ENCODE measurements at regions not wholly inside any gene's neighbourhood (a gene's known extent, or its start where the extent isn't known, plus 50 kb on each side); places are given as distances from the start of the nearest gene placed in this dataset.

GRCh38 chr16:61580579-61580978, 455.7 kb downstream of the CDH8 start:
- FAIRE-seq (no peak), DNase-seq (ENCODE audit: low spot score) (no peak), ATAC-seq (no peak)
- no TSS peak for BruUV-seq (replicated peaks)
- 44% methylated on average over 15 of the region's 17 CpGs for WGBS (ENCODE audit: low lambda C conversion rate)
- ChIA-PET CTCF (ENCODE audit: low intra/inter-chr PET ratio, low total read pairs) (no interaction called here), POLR2A (no interaction called here)
- no peak overlapping the region for H3K9ac ChIP-seq (ENCODE audit: insufficient read depth, low read depth, low read length)
- no peaks in the 10 kb centered on the region for H4K20me1 ChIP-seq (ENCODE audit: insufficient read depth, low read length)
- H3K36me3 ChIP-seq (replicated peaks in 1 of 2; ENCODE audit: control insufficient read depth in 1 of 2, insufficient read depth in 2 of 2, low read length in 2 of 2): no peaks in the 10 kb centered on the region
- TF ChIP-seq RARG (CRISPR knock-in tag; IDR thresholded peaks at IDR 0.05; ENCODE audit: low read depth): no peak
- 0 out of 2 replicates have a peak, but pooled peaks have one; percentile 12 for TF ChIP-seq MNT (IDR thresholded peaks at IDR 0.05)
- no peak for TF ChIP-seq JUN (CRISPR knock-in tag; IDR thresholded peaks at IDR 0.05)
- no peak for TF ChIP-seq POGK (CRISPR knock-in tag; conservative IDR thresholded peaks at IDR 0.05)
- TF ChIP-seq ZBTB39 (CRISPR knock-in tag; IDR thresholded peaks at IDR 0.05): no peak
- no peak overlapping the region for H3K27ac ChIP-seq (ENCODE audit: extremely low read length, insufficient read depth, low read length)
- no peaks in the 10 kb centered on the region for H3K27me3 ChIP-seq (ENCODE audit: control insufficient read depth in 1 of 2, insufficient read depth in 2 of 2, low read length in 2 of 2)
- H3K9me3 ChIP-seq (ENCODE audit: low read length): peaks cover 63% of the 10 kb centered on the region
- no peak overlapping the region for H3K4me2 ChIP-seq (ENCODE audit: low read depth, low read length)
- H3K79me2 ChIP-seq (ENCODE audit: insufficient read depth, low read length): no peaks in the 10 kb centered on the region
- H2AFZ ChIP-seq (ENCODE audit: low read length): no peak overlapping the region
- in situ Hi-C loops (cut with HindIII; ENCODE audit: extremely low pct_ligation_motif_present, low pct_unique_long_range_greater_than_20kb) (no loop called here), intact Hi-C loops (cut with micrococcal nuclease; ENCODE audit: unreplicated experiment) (no loop called here)
- no peaks in the 10 kb centered on the region for H3K4me1 ChIP-seq (ENCODE audit: insufficient read depth, low read length)
- H3K4me3 ChIP-seq (replicated peaks in 1 of 3; ENCODE audit: insufficient read depth in 1 of 3, low read depth in 2 of 3, low read length in 3 of 3): no peak overlapping the region

All from HepG2 (cell line).